Panc1 (cell line): ENCODE measurements at regions not wholly inside any gene's neighbourhood (a gene's known extent, or its start where the extent isn't known, plus 50 kb on each side); places are given as distances from the start of the nearest gene placed in this dataset.

ENCODE experiments used
- ATAC-seq: fragments of 200-7000 bp; cut with Tn5 transposase; 2 replicates; pipeline ENCODE4 v1.9.1; 2020; ENCODE audit warnings: mild to moderate bottlenecking, moderate library complexity
- BruUV-seq: library from RNA; stranded (reverse); fragments of 400-500 nt; replicated peaks from 2 replicates; lab custom pipeline; 2021; lab: Mats Ljungman, UMichigan
- CTCF ChIA-PET: fragments of 300-600 bp; sonication (Branson Sonifier 250); formaldehyde crosslinking; loops from one replicate; lab custom pipeline; 2022; ENCODE audit warnings: antibody characterized with exemption; lab: Charles Lee
- POLR2A ChIA-PET: fragments of 300-600 bp; sonication (Branson Sonifier 250); formaldehyde crosslinking; loops from one replicate; lab custom pipeline; 2022; ENCODE audit warnings: antibody characterized with exemption; lab: Charles Lee
- DNase-seq: peaks from one replicate; pipeline ENCODE4 v3.0.0-alpha.2; 2010; ENCODE audit warnings: low read depth, low spot score
- H3K27ac ChIP-seq: 2 replicates; pipeline ENCODE4 v1.5.1; 2011; ENCODE audit warnings: mild to moderate bottlenecking, low read length, inconsistent platforms
- H3K27me3 ChIP-seq: fragments of 200-500 bp; sonication (Bioruptor generic); 2 replicates; pipeline ENCODE4 v1.6.0; 2014; ENCODE audit warnings: low read length, inconsistent platforms; ENCODE audit not compliant: control insufficient read depth, insufficient read depth
- H3K36me3 ChIP-seq: fragments of 200-500 bp; sonication (Bioruptor generic); 2 replicates; pipeline ENCODE4 v1.5.1; 2014; ENCODE audit warnings: inconsistent platforms, mild to moderate bottlenecking, low read length, moderate library complexity; ENCODE audit not compliant: control insufficient read depth, insufficient read depth
- H3K4me1 ChIP-seq: 2 replicates; pipeline ENCODE4 v1.5.1; 2011; ENCODE audit warnings: inconsistent platforms, mild to moderate bottlenecking, low read length, moderate library complexity; ENCODE audit not compliant: control insufficient read depth, insufficient read depth
- H3K4me3 ChIP-seq, 2 experiments: 2 replicates each; pipeline ENCODE4 v1.5.1; 2011 to 2012; ENCODE audit warnings: low read depth in 2 of 2, low read length in 2 of 2, mild to moderate bottlenecking in 2 of 2, inconsistent platforms in 1 of 2, moderate library complexity in 1 of 2
- H3K9me3 ChIP-seq: fragments of 200-500 bp; sonication (Bioruptor generic); 2 replicates; pipeline ENCODE4 v1.5.1; 2014; ENCODE audit warnings: low read depth, mild to moderate bottlenecking, inconsistent platforms, low read length, moderate library complexity; ENCODE audit not compliant: control insufficient read depth, insufficient read depth
- CTCF ChIP-seq: fragments of 450-650 bp; IDR thresholded peaks from 2 replicates; pipeline ENCODE4 v1.5.1; 2017; ENCODE audit warnings: mild to moderate bottlenecking
- POLR2AphosphoS5 ChIP-seq: IDR thresholded peaks from 2 replicates; pipeline ENCODE4 v1.6.1; 2012; ENCODE audit warnings: mild to moderate bottlenecking, low read depth, low read length, moderate library complexity
- REST ChIP-seq, 2 experiments: IDR thresholded peaks; 2 replicates each; pipeline ENCODE4 v1.6.1; 2011 to 2012; ENCODE audit warnings: low read depth in 2 of 2, control low read depth in 1 of 2, low read length in 1 of 2, mild to moderate bottlenecking in 1 of 2, moderate library complexity in 1 of 2; ENCODE audit not compliant: insufficient read depth in 1 of 2
- SIN3A ChIP-seq: IDR thresholded peaks from 2 replicates; pipeline ENCODE4 v1.6.1; 2012; ENCODE audit warnings: low read depth, mild to moderate bottlenecking, low read length, moderate library complexity, borderline replicate concordance; ENCODE audit not compliant: insufficient read depth
- TCF7L2 ChIP-seq: IDR thresholded peaks from 2 replicates; pipeline ENCODE4 v1.6.1; 2011; ENCODE audit warnings: mild to moderate bottlenecking, low read depth, low read length, inconsistent platforms
- in situ Hi-C: cut with HindIII; loops from 2 replicates; pipeline ENCODE4 v1.10.0; 2016; ENCODE audit warnings: low sequenced_read_pairs, low pct_unique_long_range_greater_than_20kb
- intact Hi-C: fragments of 100-400 bp; cut with micrococcal nuclease; formaldehyde crosslinking; loops from one replicate; pipeline ENCODE4 v1.10.0; 2022; ENCODE audit not compliant: unreplicated experiment

GRCh38 chr11:127339376-127339775 is 338.8 kb upstream of the KIRREL3 start:
- no peaks in the 10 kb centered on the region for H3K4me1 ChIP-seq
- ATAC-seq (no peak), DNase-seq (no peak)
- H3K27me3 ChIP-seq: no peaks in the 10 kb centered on the region
- in situ Hi-C loops (no loop called here), intact Hi-C loops (no loop called here)
- no peak overlapping the region for H3K4me3 ChIP-seq
- H3K36me3 ChIP-seq: no peaks in the 10 kb centered on the region
- POLR2A ChIA-PET: no interaction called here
- no TSS peak for BruUV-seq
- no peaks in the 10 kb centered on the region for H3K9me3 ChIP-seq
- CTCF ChIA-PET: no interaction called here
- TF ChIP-seq CTCF (no peak), SIN3A (no peak), POLR2AphosphoS5 (no peak), REST (IDR thresholded peaks at IDR 0.05; ENCODE audit: insufficient read depth in 1 of 2, low read depth in 2 of 2, low read length in 1 of 2) (no peak), TCF7L2 (no peak)
- no peak overlapping the region for H3K27ac ChIP-seq

- in situ Hi-C loops: no loop called here
- TF ChIP-seq POLR2AphosphoS5: no peak
- no peak for TF ChIP-seq SIN3A
- no peak for TF ChIP-seq REST (IDR thresholded peaks at IDR 0.05; ENCODE audit: insufficient read depth in 1 of 2, low read depth in 2 of 2, low read length in 1 of 2)
- TF ChIP-seq TCF7L2: no peak
- TF ChIP-seq CTCF: no peak
- POLR2A ChIA-PET: no interaction called here
- H3K4me1 ChIP-seq: no peaks in the 10 kb centered on the region
- CTCF ChIA-PET: no interaction called here
- H3K9me3 ChIP-seq: no peaks in the 10 kb centered on the region; the same call in 1 of the 2 replicates
- DNase-seq (no peak), ATAC-seq (no peak)
- no peaks in the 10 kb centered on the region for H3K36me3 ChIP-seq
- H3K27me3 ChIP-seq: no peaks in the 10 kb centered on the region
- BruUV-seq: no TSS peak
- intact Hi-C loops: no loop called here
- H3K27ac ChIP-seq: no peak overlapping the region
- no peak overlapping the region for H3K4me3 ChIP-seq
Measured at GRCh38 chr11:127338380-127339259, 338.1 kb upstream of the KIRREL3 start.
